ENCODE measurements at regions not wholly inside any gene's neighbourhood (a gene's known extent, or its start where the extent isn't known, plus 50 kb on each side); places are given as distances from the start of the nearest gene placed in this dataset.

DNA sequence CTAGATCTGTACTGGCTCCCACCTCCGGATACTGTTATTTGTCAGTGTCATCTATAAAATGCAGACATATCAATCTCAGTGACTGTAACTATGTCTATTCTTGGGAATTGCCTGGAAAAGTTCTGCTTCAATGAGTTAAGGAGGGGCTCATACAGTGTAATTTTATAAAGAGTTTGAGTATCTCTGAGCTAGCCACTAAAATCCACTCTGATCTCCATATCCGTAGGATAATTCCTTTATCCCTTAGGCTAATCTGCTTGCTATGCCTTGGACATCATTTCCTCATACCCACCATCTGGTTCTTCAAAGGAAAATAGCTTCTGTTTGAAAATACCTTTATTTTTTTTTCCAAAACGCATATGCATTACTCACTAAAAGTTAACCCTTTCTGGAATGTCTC is 863.2 kb downstream of the SUCLG1 start:
- no peaks in the 10 kb centered on the region; the same call in 1 of the 2 replicates for H3K9me3 ChIP-seq (replicated peaks; ENCODE audit: insufficient read depth, low read length)
- H3F3A ChIP-seq (ENCODE audit: insufficient read depth, low read length), result no peaks in the 10 kb centered on the region
- H3K4me3 ChIP-seq (ENCODE audit: low read length), result no peak overlapping the region
- H2AFZ ChIP-seq (ENCODE audit: low read length), result no peak overlapping the region
- no peaks in the 10 kb centered on the region for H3K79me2 ChIP-seq (ENCODE audit: low read length)
- no peak overlapping the region for H3K9ac ChIP-seq (ENCODE audit: low read length)
- H4K20me1 ChIP-seq (ENCODE audit: insufficient read depth, low read length), result no peaks in the 10 kb centered on the region
- H3K4me1 ChIP-seq (ENCODE audit: low read length), result no peaks in the 10 kb centered on the region
- no peak for DNase-seq
- no peak overlapping the region for H3K27ac ChIP-seq (ENCODE audit: low read length)
- TF ChIP-seq EZH2 (optimal IDR thresholded peaks at IDR 0.05; ENCODE audit: low read depth, low read length) (no peak), EZH2phosphoT487 (IDR thresholded peaks at IDR 0.05; ENCODE audit: low read length) (no peak)
- TF ChIP-seq, protein P1, sequence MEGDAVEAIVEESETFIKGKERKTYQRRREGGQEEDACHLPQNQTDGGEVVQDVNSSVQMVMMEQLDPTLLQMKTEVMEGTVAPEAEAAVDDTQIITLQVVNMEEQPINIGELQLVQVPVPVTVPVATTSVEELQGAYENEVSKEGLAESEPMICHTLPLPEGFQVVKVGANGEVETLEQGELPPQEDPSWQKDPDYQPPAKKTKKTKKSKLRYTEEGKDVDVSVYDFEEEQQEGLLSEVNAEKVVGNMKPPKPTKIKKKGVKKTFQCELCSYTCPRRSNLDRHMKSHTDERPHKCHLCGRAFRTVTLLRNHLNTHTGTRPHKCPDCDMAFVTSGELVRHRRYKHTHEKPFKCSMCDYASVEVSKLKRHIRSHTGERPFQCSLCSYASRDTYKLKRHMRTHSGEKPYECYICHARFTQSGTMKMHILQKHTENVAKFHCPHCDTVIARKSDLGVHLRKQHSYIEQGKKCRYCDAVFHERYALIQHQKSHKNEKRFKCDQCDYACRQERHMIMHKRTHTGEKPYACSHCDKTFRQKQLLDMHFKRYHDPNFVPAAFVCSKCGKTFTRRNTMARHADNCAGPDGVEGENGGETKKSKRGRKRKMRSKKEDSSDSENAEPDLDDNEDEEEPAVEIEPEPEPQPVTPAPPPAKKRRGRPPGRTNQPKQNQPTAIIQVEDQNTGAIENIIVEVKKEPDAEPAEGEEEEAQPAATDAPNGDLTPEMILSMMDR (IDR thresholded peaks at IDR 0.05; ENCODE audit: low read length), result no peak
- H3K27me3 ChIP-seq (replicated peaks; ENCODE audit: insufficient read depth, low read length), result no peaks in the 10 kb centered on the region
- H3K9me2 ChIP-seq (replicated peaks; ENCODE audit: insufficient read depth, low read length), result no peaks in the 10 kb centered on the region
- no peak overlapping the region for H3K4me2 ChIP-seq (ENCODE audit: low read depth, low read length)
- H3K36me3 ChIP-seq (replicated peaks; ENCODE audit: insufficient read depth, low read length), result no peaks in the 10 kb centered on the region

DNA sequence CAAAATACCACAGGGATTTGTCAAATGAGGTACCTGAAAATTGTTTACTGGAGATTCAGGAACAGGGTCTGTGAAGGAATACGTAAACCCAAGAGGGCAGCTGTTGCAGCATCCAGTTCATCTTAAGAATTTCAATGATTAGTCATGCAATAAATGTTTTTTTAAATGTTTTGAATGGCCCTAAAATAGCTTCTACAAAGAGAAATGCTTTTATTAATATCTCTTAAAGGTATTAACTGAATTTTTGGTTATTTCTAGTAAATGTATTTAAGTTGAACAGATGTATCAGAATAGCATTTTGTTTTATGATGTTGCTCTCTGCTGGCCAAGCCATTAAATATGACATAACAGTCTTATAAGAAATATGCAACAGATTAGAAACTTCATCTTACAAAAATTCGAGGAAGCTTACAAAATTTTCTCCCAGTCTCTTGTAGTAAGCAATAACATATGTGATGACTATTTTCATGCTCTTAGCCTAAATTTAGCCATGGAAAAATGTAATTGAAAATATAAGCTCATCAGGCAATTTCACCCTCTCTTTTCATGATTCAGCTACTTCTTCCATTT is 863.9 kb downstream of the SUCLG1 start:
- Histone ChIP-seq H3K9me2 (replicated peaks; ENCODE audit: insufficient read depth, low read length) (no peaks in the 10 kb centered on the region), H3K9me3 (replicated peaks; ENCODE audit: insufficient read depth, low read length) (no peaks in the 10 kb centered on the region; the same call in 1 of the 2 replicates), H3K27ac (ENCODE audit: low read length) (no peak overlapping the region), H3K4me2 (ENCODE audit: low read depth, low read length) (no peak overlapping the region), H3K79me2 (ENCODE audit: low read length) (no peaks in the 10 kb centered on the region), H3K4me1 (ENCODE audit: low read length) (no peaks in the 10 kb centered on the region), H4K20me1 (ENCODE audit: insufficient read depth, low read length) (no peaks in the 10 kb centered on the region), H3K4me3 (ENCODE audit: low read length) (no peak overlapping the region), H2AFZ (ENCODE audit: low read length) (no peak overlapping the region), H3K27me3 (replicated peaks; ENCODE audit: insufficient read depth, low read length) (no peaks in the 10 kb centered on the region), H3F3A (ENCODE audit: insufficient read depth, low read length) (no peaks in the 10 kb centered on the region), H3K36me3 (replicated peaks; ENCODE audit: insufficient read depth, low read length) (no peaks in the 10 kb centered on the region), H3K9ac (ENCODE audit: low read length) (no peak overlapping the region)
- DNase-seq, result no peak
- no peak for TF ChIP-seq EZH2 (optimal IDR thresholded peaks at IDR 0.05; ENCODE audit: low read depth, low read length)
- no peak for TF ChIP-seq EZH2phosphoT487 (IDR thresholded peaks at IDR 0.05; ENCODE audit: low read length)
- TF ChIP-seq, protein P1 (IDR thresholded peaks at IDR 0.05; ENCODE audit: low read length), result no peak

DNA sequence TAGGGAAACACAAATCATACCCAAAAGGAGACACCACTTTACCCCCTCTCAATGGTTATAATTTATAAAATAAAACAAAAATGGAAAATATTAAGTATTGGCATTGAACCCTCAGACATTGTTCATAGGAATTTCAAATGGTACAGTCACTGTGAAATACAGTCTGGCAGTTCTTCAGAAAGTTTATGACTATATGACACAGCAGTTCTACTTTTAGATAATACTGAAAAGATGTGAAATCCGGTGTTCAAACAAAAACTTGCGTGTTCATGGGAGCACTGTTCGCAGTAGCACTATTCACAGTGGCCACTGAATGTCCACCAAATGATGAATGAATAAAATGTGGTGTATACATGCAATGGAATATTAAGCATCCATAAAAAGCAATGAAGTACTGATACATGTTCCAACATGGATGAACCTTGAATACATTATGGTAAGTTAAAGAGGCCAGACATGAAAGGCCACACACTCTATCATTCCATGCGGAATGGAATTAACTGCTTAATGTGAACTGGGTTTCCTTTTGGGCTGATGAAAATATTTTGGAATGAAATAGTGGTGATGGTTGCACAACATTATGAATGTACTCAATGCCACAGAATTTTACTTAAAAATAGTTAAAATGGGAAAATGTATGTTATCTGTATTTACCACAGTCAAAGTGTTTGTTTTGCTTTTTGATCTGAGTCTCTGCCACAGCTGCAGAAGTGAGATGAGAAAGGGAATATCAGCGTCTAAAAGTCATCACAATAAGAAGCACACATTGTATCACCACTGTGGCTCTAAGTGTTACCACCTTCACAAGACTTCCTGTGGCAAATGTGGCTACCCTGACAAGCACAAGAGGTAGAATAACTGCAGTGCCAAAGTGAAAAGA is 864.6 kb downstream of the SUCLG1 start:
- Histone ChIP-seq H4K20me1 (ENCODE audit: insufficient read depth, low read length) (no peaks in the 10 kb centered on the region), H3K4me2 (ENCODE audit: low read depth, low read length) (no peak overlapping the region), H3K9me2 (replicated peaks; ENCODE audit: insufficient read depth, low read length) (no peaks in the 10 kb centered on the region), H3K36me3 (replicated peaks; ENCODE audit: insufficient read depth, low read length) (no peaks in the 10 kb centered on the region), H3K27me3 (replicated peaks; ENCODE audit: insufficient read depth, low read length) (no peaks in the 10 kb centered on the region), H3K79me2 (ENCODE audit: low read length) (no peaks in the 10 kb centered on the region), H3K9me3 (replicated peaks; ENCODE audit: insufficient read depth, low read length) (no peaks in the 10 kb centered on the region; the same call in 1 of the 2 replicates), H2AFZ (ENCODE audit: low read length) (no peak overlapping the region), H3F3A (ENCODE audit: insufficient read depth, low read length) (no peaks in the 10 kb centered on the region), H3K4me1 (ENCODE audit: low read length) (no peaks in the 10 kb centered on the region), H3K9ac (ENCODE audit: low read length) (no peak overlapping the region), H3K27ac (ENCODE audit: low read length) (no peak overlapping the region), H3K4me3 (ENCODE audit: low read length) (no peak overlapping the region)
- TF ChIP-seq, protein P1 (IDR thresholded peaks at IDR 0.05; ENCODE audit: low read length), result no peak
- TF ChIP-seq EZH2 (optimal IDR thresholded peaks at IDR 0.05; ENCODE audit: low read depth, low read length), result no peak
- TF ChIP-seq EZH2phosphoT487 (IDR thresholded peaks at IDR 0.05; ENCODE audit: low read length), result no peak
- DNase-seq, result no peak
